ENCODE measurements at regions not wholly inside any gene's neighbourhood (a gene's known extent, or its start where the extent isn't known, plus 50 kb on each side); places are given as distances from the start of the nearest gene placed in this dataset.

- H2AFZ ChIP-seq (ENCODE audit: low read depth, low read length): no peak overlapping the region
- no peak overlapping the region for H3K9ac ChIP-seq (replicated peaks; ENCODE audit: extremely low read depth, insufficient read depth, low read length)
- DNase-seq (ENCODE audit: low read depth, low spot score): no peak
- no peak overlapping the region for H3K4me2 ChIP-seq (ENCODE audit: insufficient read depth, low read length)
- no peaks in the 10 kb centered on the region for H3K9me3 ChIP-seq (replicated peaks; ENCODE audit: control insufficient read depth, insufficient read depth, low read length)
- intact Hi-C loops (cut with micrococcal nuclease) (no loop called here), dilution Hi-C loops (cut with MboI; ENCODE audit: extremely low pct_ligation_motif_present, low sequenced_read_pairs) (no loop called here)
- H3K27ac ChIP-seq (ENCODE audit: insufficient read depth, low read depth, low read length): no peak overlapping the region
- H3K4me3 ChIP-seq (replicated peaks in 1 of 3; ENCODE audit: insufficient read depth in 1 of 3, low read depth in 1 of 3, low read length in 3 of 3): no peak overlapping the region
- H3K79me2 ChIP-seq (ENCODE audit: control insufficient read depth, insufficient read depth, low read length): no peaks in the 10 kb centered on the region
- CTCF ChIA-PET: no interaction called here
- no peaks in the 10 kb centered on the region for H3K27me3 ChIP-seq (ENCODE audit: control insufficient read depth in 2 of 2, insufficient read depth in 2 of 2, low read length in 2 of 2)
- H4K20me1 ChIP-seq (replicated peaks; ENCODE audit: control insufficient read depth, extremely low read depth, insufficient read depth, low read length): no peaks in the 10 kb centered on the region
- TF ChIP-seq CTCF (IDR thresholded peaks at IDR 0.05; ENCODE audit: extremely low read depth in 1 of 2, insufficient read depth in 1 of 2, low read depth in 1 of 2, low read length in 2 of 2): no peak
- no peak for TF ChIP-seq POLR2A (IDR thresholded peaks at IDR 0.05; ENCODE audit: low read depth, low read length)
- no peak for TF ChIP-seq GATA2 (IDR thresholded peaks at IDR 0.05; ENCODE audit: insufficient read depth, insufficient read length, low read depth, low read length)
- TF ChIP-seq EZH2 (IDR thresholded peaks at IDR 0.05; ENCODE audit: borderline replicate concordance, low read depth, low read length, severe bottlenecking): no peak
- TF ChIP-seq POLR2AphosphoS5 (IDR thresholded peaks at IDR 0.05; ENCODE audit: insufficient read depth, low read depth, low read length): no peak
- no peaks in the 10 kb centered on the region for H3K4me1 ChIP-seq (ENCODE audit: control insufficient read depth, extremely low read depth, insufficient read depth, low read length)
- no TSS peak for BruUV-seq (replicated peaks)
- no peak for FAIRE-seq
- no peaks in the 10 kb centered on the region for H3K36me3 ChIP-seq (ENCODE audit: control insufficient read depth in 2 of 2, extremely low read depth in 1 of 2, insufficient read depth in 2 of 2, low read length in 2 of 2)
- POLR2A ChIA-PET: no interaction called here
- H3K9me1 ChIP-seq (replicated peaks; ENCODE audit: control insufficient read depth, extremely low read depth, insufficient read depth, low read length): no peaks in the 10 kb centered on the region
Observed at GRCh38 chr20:39381595-39381994, 419.5 kb downstream of the DHX35 start.

DNA sequence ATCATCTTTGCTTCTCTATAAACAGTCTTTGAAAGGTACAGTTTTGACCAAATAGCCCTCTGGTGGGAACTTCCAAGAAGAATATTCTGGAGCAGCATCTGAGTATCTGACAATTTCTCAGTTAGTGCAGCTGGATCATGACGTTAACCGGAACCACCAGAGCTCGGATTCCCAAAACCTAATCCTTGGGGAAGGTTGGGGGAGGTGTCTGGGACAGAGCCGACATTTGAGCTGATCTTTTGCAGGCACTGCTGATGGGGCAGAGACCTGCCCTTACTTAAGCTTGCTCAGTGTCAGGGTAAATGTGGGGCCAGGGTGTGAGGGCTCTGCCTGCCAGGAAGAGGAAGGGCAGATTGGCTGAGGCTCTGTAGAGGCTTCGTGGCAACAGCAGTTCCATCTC is 416.6 kb downstream of the DHX35 start:
- TF ChIP-seq FOS (IDR thresholded peaks at IDR 0.05; ENCODE audit: borderline replicate concordance, insufficient read depth, low read length) (no peak), EZH2 (IDR thresholded peaks at IDR 0.05; ENCODE audit: borderline replicate concordance, low read depth, low read length, severe bottlenecking) (no peak), POLR2AphosphoS5 (IDR thresholded peaks at IDR 0.05; ENCODE audit: insufficient read depth, low read depth, low read length) (no peak), GATA2 (IDR thresholded peaks at IDR 0.05; ENCODE audit: insufficient read depth, insufficient read length, low read depth, low read length) (no peak), CTCF (IDR thresholded peaks at IDR 0.05; ENCODE audit: extremely low read depth in 1 of 2, insufficient read depth in 1 of 2, low read depth in 1 of 2, low read length in 2 of 2) (no peak), MAX (IDR thresholded peaks at IDR 0.05; ENCODE audit: insufficient read depth, insufficient read length) (no peak), POLR2A (IDR thresholded peaks at IDR 0.05; ENCODE audit: low read depth, low read length) (no peak), JUN (IDR thresholded peaks at IDR 0.05; ENCODE audit: borderline replicate concordance, insufficient read depth, insufficient read length, low read depth) (no peak), MYC (IDR thresholded peaks at IDR 0.05; ENCODE audit: low read depth, low read length) (no peak)
- no peaks in the 10 kb centered on the region for H3K27me3 ChIP-seq (ENCODE audit: control insufficient read depth in 2 of 2, insufficient read depth in 2 of 2, low read length in 2 of 2)
- dilution Hi-C loops (cut with MboI; ENCODE audit: extremely low pct_ligation_motif_present, low sequenced_read_pairs): no loop called here
- no peaks in the 10 kb centered on the region for H3K4me1 ChIP-seq (ENCODE audit: control insufficient read depth, extremely low read depth, insufficient read depth, low read length)
- no peaks in the 10 kb centered on the region for H4K20me1 ChIP-seq (replicated peaks; ENCODE audit: control insufficient read depth, extremely low read depth, insufficient read depth, low read length)
- no peaks in the 10 kb centered on the region for H3K36me3 ChIP-seq (ENCODE audit: control insufficient read depth in 2 of 2, extremely low read depth in 1 of 2, insufficient read depth in 2 of 2, low read length in 2 of 2)
- H3K4me3 ChIP-seq (replicated peaks in 1 of 3; ENCODE audit: insufficient read depth in 1 of 3, low read depth in 1 of 3, low read length in 3 of 3): no peak overlapping the region
- FAIRE-seq: no peak
- CTCF ChIA-PET: no interaction called here
- H3K27ac ChIP-seq (ENCODE audit: insufficient read depth, low read depth, low read length): no peak overlapping the region
- intact Hi-C loops (cut with micrococcal nuclease): no loop called here
- no peak overlapping the region for H3K4me2 ChIP-seq (ENCODE audit: insufficient read depth, low read length)
- POLR2A ChIA-PET: no interaction called here
- H3K79me2 ChIP-seq (ENCODE audit: control insufficient read depth, insufficient read depth, low read length): no peaks in the 10 kb centered on the region
- no peak for DNase-seq (ENCODE audit: low read depth, low spot score)
- no peaks in the 10 kb centered on the region for H3K9me3 ChIP-seq (replicated peaks; ENCODE audit: control insufficient read depth, insufficient read depth, low read length)
- no peaks in the 10 kb centered on the region for H3K9me1 ChIP-seq (replicated peaks; ENCODE audit: control insufficient read depth, extremely low read depth, insufficient read depth, low read length)
- BruUV-seq (replicated peaks): no TSS peak
- H3K9ac ChIP-seq (replicated peaks; ENCODE audit: extremely low read depth, insufficient read depth, low read length): no peak overlapping the region
- no peak overlapping the region for H2AFZ ChIP-seq (ENCODE audit: low read depth, low read length)
